Sigmoid colon (tissue), 6 donors: ENCODE measurements at regions not wholly inside any gene's neighbourhood (a gene's known extent, or its start where the extent isn't known, plus 50 kb on each side); places are given as distances from the start of the nearest gene placed in this dataset.
A peak's percentile ranks its signal among the peaks of the same experiment; 100 is the strongest.

ENCODE experiments used
- DNase-seq: peaks from one replicate; pipeline ENCODE4 v3.0.0-alpha.2; 2019
- H3K27ac ChIP-seq, 4 donors: fragments of 200-600 bp; sonication (generic); one replicate each; pipeline ENCODE4 v1.5.1; 2016 to 2019; ENCODE audit warnings: mild to moderate bottlenecking in 1 of 4
- H3K27me3 ChIP-seq, 3 donors: fragments of 200-600 bp; sonication (generic); one replicate each; pipeline ENCODE4 v1.5.1; 2019; ENCODE audit warnings: mild to moderate bottlenecking in 1 of 3
- H3K36me3 ChIP-seq, 4 donors: fragments of 200-600 bp; sonication (generic); one replicate each; pipeline ENCODE4 v1.5.1; 2016 to 2019
- H3K4me1 ChIP-seq, 4 donors: fragments of 200-600 bp; sonication (generic); one replicate each; pipeline ENCODE4 v1.5.1; 2017 to 2019
- H3K4me3 ChIP-seq, 4 donors: fragments of 200-600 bp; sonication (generic); one replicate each; pipeline ENCODE4 v1.5.1; 2017 to 2019; ENCODE audit warnings: mild to moderate bottlenecking in 2 of 4, moderate library complexity in 1 of 4
- H3K9me3 ChIP-seq, 4 donors: fragments of 200-600 bp in 3 of 4; sonication (generic) in 3 of 4; one replicate each; pipeline versions ENCODE4 v1.5.1 to v1.6.1; 2013 to 2019
- EP300 ChIP-seq, 4 donors: sonication (generic); formaldehyde crosslinking; IDR thresholded peaks; one replicate each; pipeline ENCODE4 v1.6.1; 2017; ENCODE audit warnings: antibody characterized with exemption in 4 of 4
- POLR2A ChIP-seq, 2 donors: fragments of 450-650 bp; IDR thresholded peaks; one replicate each; pipeline ENCODE4 v1.6.1; 2016; ENCODE audit warnings: antibody characterized with exemption in 2 of 2, mild to moderate bottlenecking in 2 of 2, moderate library complexity in 2 of 2
- POLR2AphosphoS5 ChIP-seq, 4 donors: sonication (generic); formaldehyde crosslinking; IDR thresholded peaks; one replicate each; pipeline ENCODE4 v1.6.1; 2017; ENCODE audit warnings: antibody characterized with exemption in 4 of 4
- WGBS, 2 donors: extraction: QIAGEN DNeasy Blood & Tissue Kit; methylation state at CpG; one replicate each; pipeline ENCODE4 v1.1.7; 2013; 5-methylcytosine and 5-hydroxymethylcytosine counted together
- intact Hi-C: fragments of 100-400 bp; cut with DNase I; formaldehyde crosslinking; loops from one replicate; pipeline ENCODE4 v1.15.1; 2023
- TF ChIP-seq, protein P1 (sequence below), 4 experiments: fragments of 450-650 bp in 3 of 4; fragments of 200-600 bp in 1 of 4; IDR thresholded peaks; one replicate each; pipeline ENCODE4 v1.5.1; 2016 to 2019; ENCODE audit warnings: antibody characterized with exemption in 4 of 4, mild to moderate bottlenecking in 3 of 4, moderate library complexity in 2 of 4
- donor health status: healthy with polysubstance abuse.
- donor health status: healthy.

DNA sequence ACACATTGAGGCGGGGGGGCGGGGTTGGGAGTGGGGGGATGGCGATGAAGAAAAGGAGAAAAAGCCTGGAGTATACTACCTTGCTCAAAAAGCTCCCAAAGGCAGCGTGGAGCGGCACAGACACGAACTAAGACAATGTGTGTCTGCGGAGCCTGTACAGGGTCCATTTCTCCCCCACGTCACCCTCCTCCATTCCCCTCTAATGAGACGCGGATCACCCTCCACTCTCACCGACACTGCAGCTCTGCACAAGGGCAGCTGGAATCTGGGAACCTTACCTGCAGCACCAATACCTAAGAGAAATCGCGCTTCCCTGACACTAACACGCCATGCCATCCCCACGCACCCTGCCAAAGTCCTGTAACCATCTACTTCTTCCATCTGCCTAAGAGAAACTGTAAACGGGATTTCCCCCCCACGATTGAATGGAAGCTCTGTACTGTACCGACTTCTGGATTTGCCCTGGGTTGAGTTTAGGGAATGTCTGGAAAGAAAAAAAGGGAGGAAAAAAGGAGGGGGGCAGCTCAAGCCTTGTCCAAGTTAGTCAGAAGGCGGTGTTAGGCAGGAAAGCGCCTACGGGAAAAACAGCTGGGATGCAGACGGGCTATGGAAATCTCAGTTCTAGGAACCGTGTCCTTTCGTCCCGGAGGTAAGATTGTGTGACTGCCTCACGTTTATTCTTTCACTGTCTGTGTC, 125.7 kb upstream of the C11orf58 start:
- Histone ChIP-seq H3K27me3 (peaks cover 53 to 100% (median 94%) of the 10 kb centered on the region in 3 donors), H3K36me3 (no peaks in the 10 kb centered on the region), H3K4me1 (peaks cover 0 to 19% (median 18%) of the 10 kb centered on the region in 4 donors), H3K4me3 (peak overlapping the region; percentile 12 to 38 (median 34)), H3K9me3 (no peaks in the 10 kb centered on the region), H3K27ac (no peak overlapping the region)
- intact Hi-C loops: loop anchor here (2.0 to 5.0 kb wide), 3 partner anchors 796 to 1510 kb away; no protein-coding TSS in a partner anchor
- WGBS, 2 donors: 4 to 5% methylated on average over 26 of the region's 26 CpGs
- DNase-seq: no peak
- no peak for TF ChIP-seq POLR2AphosphoS5 (IDR thresholded peaks at IDR 0.05)
- TF ChIP-seq, protein P1, sequence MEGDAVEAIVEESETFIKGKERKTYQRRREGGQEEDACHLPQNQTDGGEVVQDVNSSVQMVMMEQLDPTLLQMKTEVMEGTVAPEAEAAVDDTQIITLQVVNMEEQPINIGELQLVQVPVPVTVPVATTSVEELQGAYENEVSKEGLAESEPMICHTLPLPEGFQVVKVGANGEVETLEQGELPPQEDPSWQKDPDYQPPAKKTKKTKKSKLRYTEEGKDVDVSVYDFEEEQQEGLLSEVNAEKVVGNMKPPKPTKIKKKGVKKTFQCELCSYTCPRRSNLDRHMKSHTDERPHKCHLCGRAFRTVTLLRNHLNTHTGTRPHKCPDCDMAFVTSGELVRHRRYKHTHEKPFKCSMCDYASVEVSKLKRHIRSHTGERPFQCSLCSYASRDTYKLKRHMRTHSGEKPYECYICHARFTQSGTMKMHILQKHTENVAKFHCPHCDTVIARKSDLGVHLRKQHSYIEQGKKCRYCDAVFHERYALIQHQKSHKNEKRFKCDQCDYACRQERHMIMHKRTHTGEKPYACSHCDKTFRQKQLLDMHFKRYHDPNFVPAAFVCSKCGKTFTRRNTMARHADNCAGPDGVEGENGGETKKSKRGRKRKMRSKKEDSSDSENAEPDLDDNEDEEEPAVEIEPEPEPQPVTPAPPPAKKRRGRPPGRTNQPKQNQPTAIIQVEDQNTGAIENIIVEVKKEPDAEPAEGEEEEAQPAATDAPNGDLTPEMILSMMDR (IDR thresholded peaks at IDR 0.05): no peak
- no peak for TF ChIP-seq POLR2A (IDR thresholded peaks at IDR 0.05)
- TF ChIP-seq EP300 (IDR thresholded peaks at IDR 0.05): no peak

DNA sequence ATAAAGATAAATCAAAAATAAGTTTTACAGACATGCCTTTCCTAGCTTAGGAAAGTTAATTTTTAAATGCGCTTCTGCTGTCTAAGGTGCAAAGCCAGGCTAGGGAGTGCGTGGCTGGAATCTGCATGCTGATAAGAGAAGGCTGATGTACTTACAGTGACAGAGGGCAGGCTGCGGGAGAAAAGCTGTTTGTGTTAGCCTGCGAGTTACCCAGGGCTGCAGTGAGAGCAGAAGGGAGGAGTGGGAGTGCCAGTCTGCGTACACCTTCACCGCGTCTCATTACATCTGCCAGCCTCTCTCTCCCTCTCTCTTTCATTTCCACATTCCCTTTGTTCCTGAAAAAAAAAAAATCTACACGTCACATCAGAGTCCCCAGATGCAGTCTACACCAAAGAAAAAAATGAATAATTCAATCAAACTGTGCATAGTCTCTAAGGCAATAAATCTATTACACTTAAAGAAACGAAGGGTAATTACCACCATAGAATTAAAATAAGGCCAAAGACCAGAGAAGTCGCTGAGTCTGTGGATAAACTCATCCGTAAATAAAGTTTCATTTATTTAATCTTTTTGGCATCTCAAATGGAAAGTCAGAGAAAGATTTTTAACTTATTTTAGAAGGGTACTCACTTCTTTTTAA, 126.4 kb upstream of the C11orf58 start:
- Histone ChIP-seq H3K36me3 (no peaks in the 10 kb centered on the region), H3K4me1 (peaks cover 0 to 26% (median 24%) of the 10 kb centered on the region in 4 donors), H3K4me3 (no peak overlapping the region), H3K27ac (no peak overlapping the region), H3K9me3 (no peaks in the 10 kb centered on the region), H3K27me3 (peaks cover 59 to 100% (median 95%) of the 10 kb centered on the region in 3 donors)
- TF ChIP-seq EP300 (IDR thresholded peaks at IDR 0.05) (no peak), POLR2A (IDR thresholded peaks at IDR 0.05) (no peak), POLR2AphosphoS5 (IDR thresholded peaks at IDR 0.05) (no peak)
- TF ChIP-seq, protein P1 (IDR thresholded peaks at IDR 0.05): no peak
- no peak for DNase-seq
- 5 to 10% methylated on average over 11 of the region's 11 CpGs for WGBS, 2 donors
- intact Hi-C loops: loop anchor here (2.0 to 5.0 kb wide), 3 partner anchors 795 to 1510 kb away; no protein-coding TSS in a partner anchor

DNA sequence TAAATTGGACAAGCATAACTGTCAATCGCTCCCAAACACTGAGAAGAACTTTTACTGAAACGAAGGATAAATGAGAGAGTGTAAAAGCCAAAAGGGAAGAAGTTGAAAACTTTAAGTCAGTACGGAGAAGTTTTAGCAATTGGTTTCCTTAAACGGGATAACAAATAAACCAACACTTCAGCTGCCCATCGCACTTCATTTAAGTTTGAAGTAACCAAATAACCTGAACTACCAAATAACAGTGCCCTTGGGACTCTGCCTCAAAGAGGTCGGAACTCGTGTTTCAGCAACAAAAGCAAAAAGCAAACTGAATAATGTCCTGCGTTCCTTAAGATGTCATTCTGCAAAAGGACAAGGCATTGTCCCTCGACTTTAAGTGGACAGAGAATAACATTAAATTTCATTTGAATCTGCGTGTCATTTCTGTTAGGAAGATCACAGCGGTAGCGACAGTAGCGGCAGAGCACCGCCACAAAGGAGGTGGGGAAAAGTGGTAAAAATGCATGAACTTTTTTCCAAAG, 127.0 kb upstream of the C11orf58 start:
- no peak for DNase-seq
- Histone ChIP-seq H3K27me3 (peaks cover 61 to 100% (median 95%) of the 10 kb centered on the region in 3 donors), H3K36me3 (no peaks in the 10 kb centered on the region), H3K4me3 (no peak overlapping the region), H3K4me1 (peaks cover 0 to 31% (median 30%) of the 10 kb centered on the region in 4 donors), H3K27ac (no peak overlapping the region), H3K9me3 (no peaks in the 10 kb centered on the region)
- WGBS, 2 donors: 6 to 8% methylated on average over 14 of the region's 14 CpGs
- intact Hi-C loops: loop anchor here (5.0 kb wide), 1 partner anchor 1509 kb away; no protein-coding TSS in a partner anchor
- TF ChIP-seq POLR2AphosphoS5 (IDR thresholded peaks at IDR 0.05): peak in 1 of 4 donors; percentile 2
- TF ChIP-seq POLR2A (IDR thresholded peaks at IDR 0.05): no peak

DNA sequence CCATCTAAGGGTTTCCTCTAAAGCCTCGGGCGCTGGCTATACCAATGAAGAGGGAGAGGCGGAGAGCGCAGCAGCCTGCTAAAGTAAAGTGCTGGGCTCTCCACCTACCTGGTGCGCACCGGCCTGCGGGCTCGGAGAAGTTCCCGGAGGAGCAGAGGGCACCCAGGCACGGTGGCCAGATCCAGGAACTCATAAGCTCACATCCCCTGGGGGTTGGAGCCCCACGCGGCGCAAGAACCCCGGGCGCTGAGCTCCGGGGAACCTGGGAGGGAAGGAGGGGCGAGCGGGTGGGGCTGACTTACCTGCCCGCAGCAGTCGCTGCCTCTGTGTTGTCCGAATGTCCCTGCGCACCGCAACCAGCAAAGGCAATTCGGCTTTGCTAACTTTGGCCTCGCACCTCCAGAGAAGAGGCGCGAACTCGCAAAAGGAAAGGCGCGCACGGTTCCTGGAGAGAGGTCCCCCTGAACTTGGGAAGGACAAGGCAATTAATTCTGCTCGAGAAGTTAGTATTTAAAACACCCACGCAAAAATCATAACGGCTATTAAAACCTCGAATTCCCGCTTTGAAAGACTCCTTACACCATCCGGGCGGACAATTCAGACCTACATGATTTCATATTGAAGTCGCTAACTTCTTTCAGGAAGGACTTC, 127.6 kb upstream of the C11orf58 start:
- whole genome bisulfite sequencing, 2 donors: 20 to 34% methylated on average over 39 of the region's 39 CpGs
- no peak for TF ChIP-seq EP300 (IDR thresholded peaks at IDR 0.05)
- TF ChIP-seq POLR2AphosphoS5 (IDR thresholded peaks at IDR 0.05): no peak
- TF ChIP-seq, protein P1 (IDR thresholded peaks at IDR 0.05): no peak
- intact Hi-C loops: loop anchor here (5.0 kb wide), 1 partner anchor 1509 kb away; no protein-coding TSS in a partner anchor
- peaks cover 63 to 100% (median 93%) of the 10 kb centered on the region in 3 donors for H3K27me3 ChIP-seq
- DNase-seq: no peak
- H3K36me3 ChIP-seq: no peaks in the 10 kb centered on the region
- H3K4me3 ChIP-seq: no peak overlapping the region
- no peak overlapping the region for H3K27ac ChIP-seq
- H3K4me1 ChIP-seq: peaks cover 0 to 37% (median 36%) of the 10 kb centered on the region in 4 donors
- no peaks in the 10 kb centered on the region for H3K9me3 ChIP-seq
